ENCODE measurements at regions not wholly inside any gene's neighbourhood (a gene's known extent, or its start where the extent isn't known, plus 50 kb on each side); places are given as distances from the start of the nearest gene placed in this dataset.

- TF ChIP-seq CTCF (IDR thresholded peaks at IDR 0.05) (no peak), POLR2A (IDR thresholded peaks at IDR 0.05) (no peak)
These were observed 256.2 kb upstream of the RARB start for GRCh38 chr3:25171897-25172296.
